Posterior cingulate gyrus (tissue), 11 donors: ENCODE measurements at regions not wholly inside any gene's neighbourhood (a gene's known extent, or its start where the extent isn't known, plus 50 kb on each side); places are given as distances from the start of the nearest gene placed in this dataset.

Source experiments
- DNase-seq, 10 donors: peaks; one replicate each; pipeline versions ENCODE4 v3.0.0 to v3.0.0-alpha.2; 2020 to 2021; ENCODE audit warnings: mixed read lengths in 3 of 10
- intact Hi-C: fragments of 100-400 bp; cut with DNase I; formaldehyde crosslinking; loops from one replicate; pipeline ENCODE4 v1.15.1; 2023

GRCh38 chrX:67872958-67873357, 329.1 kb downstream of the AR start:
- intact Hi-C loops, result no loop called here
- no peak for DNase-seq

- no peak for DNase-seq
- intact Hi-C loops, result no loop called here
Observed at GRCh38 chrX:67892401-67892800, 348.6 kb downstream of the AR start.

GRCh38 chrX:67893931-67894330, 350.1 kb downstream of the AR start:
- intact Hi-C loops, result no loop called here
- no peak for DNase-seq

- DNase-seq, result no peak
- intact Hi-C loops, result loop anchor here (10.0 kb wide), 1 partner anchor 63 kb away; no protein-coding TSS in a partner anchor
Observed at GRCh38 chrX:67917421-67918010, 373.7 kb downstream of the AR start.

- intact Hi-C loops, result no loop called here
- DNase-seq, result no peak
Observed at GRCh38 chrX:67922966-67923365, 379.1 kb downstream of the AR start.

- DNase-seq, result no peak
- intact Hi-C loops, result no loop called here
Observed at GRCh38 chrX:67939270-67939669, 395.4 kb downstream of the AR start.

- intact Hi-C loops, result no loop called here
- no peak for DNase-seq
Observed at GRCh38 chrX:67949270-67949669, 405.4 kb downstream of the AR start.

- DNase-seq, result no peak
- intact Hi-C loops, result no loop called here
Observed at GRCh38 chrX:67953658-67954057, 409.8 kb downstream of the AR start.

GRCh38 chrX:67961516-67961915, 417.7 kb downstream of the AR start:
- intact Hi-C loops, result no loop called here
- peak in 1 of 10 donors; percentile 6 for DNase-seq
